ENCODE measurements at regions not wholly inside any gene's neighbourhood (a gene's known extent, or its start where the extent isn't known, plus 50 kb on each side); places are given as distances from the start of the nearest gene placed in this dataset.

DNA sequence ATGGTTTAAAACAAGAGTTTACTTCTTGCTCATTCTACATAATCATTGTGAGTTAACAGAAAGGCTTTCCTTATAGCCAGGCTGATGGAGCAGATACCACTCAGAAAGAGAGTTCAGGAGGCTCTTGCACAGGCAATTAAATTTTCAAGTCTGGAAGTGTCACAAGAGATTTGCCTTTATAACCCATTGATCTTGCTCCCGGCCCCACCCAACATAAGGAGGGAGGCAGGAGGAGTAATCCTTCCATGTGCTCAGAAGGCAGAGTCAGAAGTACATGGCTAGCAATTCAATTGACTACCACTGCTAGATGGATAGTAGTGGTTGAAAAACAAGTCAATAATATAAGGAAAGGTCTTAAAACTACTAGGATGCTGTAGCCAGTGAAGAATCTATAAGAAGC is 346.3 kb upstream of the CDH11 start:
- no peak for DNase-seq (ENCODE audit: low spot score)
- intact Hi-C loops (cut with DNase I), result no loop called here

DNA sequence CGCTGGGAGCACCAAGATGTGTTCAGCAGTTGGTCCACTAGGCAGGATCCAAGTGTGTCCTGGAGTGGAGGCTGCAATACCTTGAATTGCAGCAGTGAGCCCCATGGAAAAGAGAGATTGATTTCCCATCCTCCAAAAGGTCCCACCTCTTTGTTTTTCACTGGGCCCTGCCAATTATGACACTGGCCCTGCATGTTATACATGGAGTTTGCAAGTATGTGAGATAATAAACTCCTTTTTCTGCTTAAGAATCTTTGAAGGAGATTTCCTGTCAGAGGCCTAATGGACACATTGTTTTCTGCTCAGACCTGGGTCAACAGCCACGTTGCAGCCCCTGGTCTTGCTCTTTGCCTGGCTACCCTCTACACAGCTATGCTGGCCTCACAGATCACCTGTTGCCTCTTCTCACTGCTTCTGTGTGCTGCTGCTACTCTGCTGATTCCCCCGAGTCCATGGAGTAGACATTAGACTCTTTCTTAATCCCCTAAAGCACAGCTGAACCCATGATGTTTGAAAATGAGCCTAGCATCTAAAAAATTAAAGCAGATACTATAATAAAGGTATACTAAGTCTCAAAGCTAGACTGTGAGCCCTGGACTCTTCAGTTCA is 341.9 kb upstream of the CDH11 start:
- DNase-seq (ENCODE audit: low spot score), result no peak
- intact Hi-C loops (cut with DNase I), result no loop called here

DNA sequence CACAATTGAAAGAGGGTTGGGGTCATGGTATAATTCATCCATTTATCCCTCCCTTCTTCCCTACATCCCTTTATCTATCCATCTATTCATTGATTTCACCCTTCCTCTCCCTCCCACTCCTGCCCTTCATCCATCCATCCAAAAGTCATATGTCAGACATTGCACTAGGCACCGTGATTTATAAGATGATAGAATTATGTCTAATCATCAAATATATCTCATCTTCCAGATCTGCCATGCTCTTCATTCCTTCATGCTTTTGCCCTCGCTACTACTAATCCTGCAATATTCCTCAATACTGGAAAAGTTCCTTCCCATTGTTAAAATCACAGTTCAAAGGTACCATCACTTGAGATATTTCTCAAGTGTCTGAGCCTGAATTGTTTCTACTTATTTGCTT is 335.2 kb upstream of the CDH11 start:
- DNase-seq (ENCODE audit: low spot score), result no peak

DNA sequence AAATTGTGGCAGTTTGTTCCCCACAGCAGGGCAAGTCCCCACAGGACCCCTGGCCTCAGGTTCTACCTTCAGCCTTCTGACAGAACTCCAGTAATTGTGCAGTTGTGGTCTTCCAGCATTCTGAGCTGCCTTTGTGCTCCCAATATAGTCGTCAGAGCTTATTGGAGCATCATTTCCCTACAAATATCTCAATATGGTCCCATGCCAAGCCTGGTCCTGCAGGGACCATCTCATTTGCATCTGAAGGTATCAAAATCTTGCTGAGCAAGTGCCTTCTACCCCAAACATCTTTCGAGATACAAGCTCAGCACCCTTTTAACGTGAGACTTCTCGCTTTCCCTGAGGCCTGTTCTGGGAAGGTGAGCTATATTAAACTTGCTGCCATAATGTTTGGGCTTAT is 333.9 kb upstream of the CDH11 start:
- intact Hi-C loops (cut with DNase I), result no loop called here
- DNase-seq (ENCODE audit: low spot score), result no peak

More for the DNA sequence above, 335.2 kb upstream of the CDH11 start:
- intact Hi-C loops (cut with DNase I), result no loop called here

DNA sequence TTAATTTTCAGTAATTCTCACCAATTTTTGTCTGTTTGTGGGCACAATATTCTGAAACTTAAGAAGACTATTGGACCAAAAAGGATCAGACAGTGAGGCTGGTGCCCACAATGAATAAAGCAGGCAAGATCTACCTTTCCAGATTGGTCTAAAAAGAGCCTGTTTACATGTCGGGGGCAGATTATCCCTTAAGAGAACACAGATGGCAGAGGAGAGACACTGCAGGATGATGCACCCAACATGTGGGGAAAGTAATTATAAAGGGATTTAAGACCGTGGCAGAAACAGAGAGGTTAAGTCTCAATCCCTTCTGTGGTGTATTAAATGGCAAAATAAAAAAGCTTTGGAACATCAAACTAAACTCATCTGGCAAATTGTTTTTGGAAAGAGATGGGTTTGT is 331.8 kb upstream of the CDH11 start:
- intact Hi-C loops (cut with DNase I), result no loop called here
- no peak for DNase-seq (ENCODE audit: low spot score)

DNA sequence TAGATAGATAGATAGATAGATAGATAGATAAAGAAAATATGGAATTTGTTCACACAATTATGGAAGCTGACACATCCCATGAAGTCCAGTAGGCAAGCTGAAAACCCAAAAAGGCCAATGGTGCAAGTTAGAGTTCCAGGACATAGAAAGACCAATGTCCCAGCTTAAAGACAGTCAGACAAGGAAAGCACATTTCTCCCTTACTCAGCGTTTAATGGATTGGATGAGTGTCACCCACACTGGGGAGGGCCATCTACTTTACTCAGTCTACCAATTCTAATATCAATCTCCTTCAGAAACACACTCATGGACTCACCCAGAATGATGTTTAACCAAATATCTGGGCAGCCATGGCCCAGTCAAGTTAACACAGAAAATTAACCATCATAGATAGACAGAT is 327.7 kb upstream of the CDH11 start:
- intact Hi-C loops (cut with DNase I), result no loop called here
- no peak for DNase-seq (ENCODE audit: low spot score)

DNA sequence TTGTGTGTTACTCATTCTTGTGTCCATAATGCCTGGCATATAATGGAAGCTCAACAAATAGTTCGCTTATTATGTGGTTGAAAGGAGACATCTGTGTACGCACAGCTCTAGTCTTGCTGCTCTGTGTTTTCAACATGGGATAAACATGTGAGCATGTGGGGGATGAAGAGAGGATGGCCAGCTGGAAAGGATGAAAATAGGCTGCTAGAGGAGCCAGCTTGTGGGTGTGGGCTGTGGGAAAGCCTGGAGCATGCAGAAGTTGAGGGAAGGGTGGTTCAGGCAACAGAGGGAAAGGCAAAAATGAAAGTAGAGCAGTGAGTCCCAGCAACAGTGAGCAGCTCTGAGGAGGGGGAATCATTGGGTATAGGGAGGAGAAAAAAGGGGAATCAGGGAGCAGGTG is 324.6 kb upstream of the CDH11 start:
- intact Hi-C loops (cut with DNase I), result no loop called here

DNA sequence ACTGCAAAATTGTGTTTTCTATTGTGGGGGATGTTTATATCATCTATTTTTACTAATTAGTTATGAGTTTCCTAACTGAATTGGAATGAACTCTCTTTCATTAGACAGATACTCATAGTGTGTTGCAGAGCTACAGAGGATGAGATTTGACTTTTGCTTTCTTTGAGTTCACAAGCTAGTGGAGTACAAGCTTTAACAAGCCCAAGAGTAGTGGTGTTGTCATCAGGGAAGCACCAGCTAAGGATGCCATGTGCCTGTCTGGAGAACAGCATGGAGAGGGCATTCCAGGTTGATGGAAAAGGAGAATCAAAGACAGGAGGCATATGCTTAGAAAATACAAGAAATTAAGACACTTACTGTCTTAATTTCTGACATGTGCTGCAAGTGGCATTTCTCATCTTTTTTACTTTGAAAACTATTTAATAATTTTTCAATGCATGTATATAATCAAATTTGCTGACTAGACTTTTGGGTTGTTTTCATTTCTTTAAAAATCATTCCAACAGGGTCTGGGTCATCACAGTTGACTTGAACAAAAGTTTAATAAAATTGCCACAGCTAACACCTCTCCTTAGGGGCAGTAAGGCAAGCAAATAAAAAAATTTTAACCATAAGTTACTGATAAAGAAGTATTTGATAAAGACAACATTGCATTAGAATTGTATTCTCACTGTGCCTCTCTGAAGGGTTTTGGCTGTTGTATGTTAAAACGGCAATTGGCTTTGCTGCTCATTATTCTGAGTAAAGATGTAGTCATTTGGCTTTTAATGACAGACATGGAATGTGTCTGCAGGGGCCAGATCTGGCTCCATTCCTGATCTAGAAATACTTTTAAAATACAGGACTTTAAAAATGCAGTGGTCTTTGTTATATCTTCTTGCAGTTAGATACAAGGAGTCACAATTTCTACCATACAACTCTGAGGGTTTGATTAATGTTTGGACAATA is 323.7 kb upstream of the CDH11 start:
- intact Hi-C loops (cut with DNase I), result no loop called here
- DNase-seq (ENCODE audit: low spot score), result no peak

More for the DNA sequence above, 324.6 kb upstream of the CDH11 start:
- no peak for DNase-seq (ENCODE audit: low spot score)

DNA sequence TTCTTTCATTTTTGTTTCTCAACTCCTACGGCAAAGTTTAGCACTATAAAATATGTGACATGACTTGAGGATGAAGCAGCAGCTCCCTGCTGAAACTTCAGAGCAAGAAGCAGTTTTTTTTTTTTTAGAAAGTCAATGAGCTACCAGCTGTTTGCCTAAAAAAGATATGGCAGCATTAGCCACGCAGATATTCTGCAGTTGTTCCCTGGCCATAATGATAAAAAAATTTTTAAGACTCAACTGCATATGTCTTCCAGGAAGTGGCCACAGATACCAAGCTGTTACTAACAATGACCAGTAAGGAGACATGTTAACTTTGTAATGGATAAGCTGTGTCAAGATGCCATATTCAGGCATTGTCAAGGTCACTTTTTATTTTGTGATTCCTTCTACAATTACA is 319.6 kb upstream of the CDH11 start:
- intact Hi-C loops (cut with DNase I), result no loop called here
- DNase-seq (ENCODE audit: low spot score), result no peak

DNA sequence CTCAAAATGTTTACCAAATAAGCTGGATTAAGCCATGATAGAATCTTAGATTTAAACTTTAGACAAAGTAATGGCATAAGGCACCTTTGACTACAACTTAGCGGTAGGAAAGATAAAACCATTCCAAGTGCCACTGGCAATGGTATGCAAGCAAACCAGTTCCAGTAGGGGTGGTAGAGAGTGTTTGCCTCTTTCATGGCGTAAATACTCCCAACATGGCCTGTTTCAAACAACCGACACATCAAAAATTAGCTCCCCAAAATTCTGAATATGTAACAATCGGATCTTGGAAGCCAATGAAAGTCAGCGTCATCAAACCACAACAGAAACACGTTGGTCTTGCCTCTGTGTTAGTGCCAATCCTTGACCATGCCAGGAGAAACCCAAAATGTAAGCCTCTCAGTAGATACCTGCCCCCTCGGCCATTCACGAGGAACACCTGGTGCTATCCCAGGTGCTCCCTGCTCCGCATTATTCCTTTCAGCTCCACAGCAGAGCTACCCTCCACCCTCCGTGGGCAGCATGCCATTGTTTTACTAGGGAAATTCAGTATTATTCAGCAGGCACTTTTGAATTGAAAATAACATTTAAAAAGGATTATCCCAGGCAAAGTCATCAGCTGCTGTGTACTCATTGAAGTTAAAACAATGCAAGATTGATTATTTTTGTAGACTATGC is 307.8 kb upstream of the CDH11 start:
- intact Hi-C loops (cut with DNase I), result no loop called here
- DNase-seq (ENCODE audit: low spot score), result no peak

DNA sequence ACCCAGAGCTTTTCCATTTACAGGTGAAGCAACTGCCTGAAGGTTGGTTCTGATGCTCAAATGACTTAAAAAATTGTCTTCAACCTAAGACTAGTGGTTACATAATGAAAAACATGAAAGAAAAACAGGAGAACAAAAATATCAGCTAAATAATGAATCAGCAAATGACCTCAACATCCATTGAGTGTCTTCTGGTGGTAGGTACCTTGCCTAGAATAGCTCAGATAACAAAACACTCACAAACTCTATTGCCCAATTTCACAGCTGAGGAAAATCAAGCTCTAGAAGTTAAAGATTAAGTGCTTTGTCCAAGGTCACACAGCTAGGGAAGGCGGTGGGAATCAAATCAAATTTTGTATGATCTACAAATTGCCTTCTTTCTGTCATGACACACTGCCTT is 304.6 kb upstream of the CDH11 start:
- no peak for DNase-seq (ENCODE audit: low spot score)
- intact Hi-C loops (cut with DNase I), result no loop called here

DNA sequence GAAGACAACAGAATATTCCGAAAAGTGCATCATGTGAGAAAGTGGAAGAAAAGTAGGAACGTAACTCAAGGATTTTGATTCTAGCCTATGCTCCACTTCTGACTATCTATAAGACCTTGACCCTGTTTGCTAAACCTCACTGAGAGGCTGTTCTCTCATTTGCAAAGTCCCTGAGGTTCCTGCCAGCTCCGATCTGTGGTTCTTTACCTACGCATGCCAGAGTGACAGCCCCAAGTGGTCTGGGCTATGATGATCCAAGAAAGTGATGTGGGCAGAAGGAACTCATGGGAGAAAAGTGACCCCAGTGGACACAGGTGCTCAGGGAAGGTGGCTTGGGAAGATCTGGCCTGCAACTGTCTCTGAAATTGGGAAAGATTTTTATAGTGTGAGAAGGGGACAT is 301.1 kb upstream of the CDH11 start:
- no peak for DNase-seq (ENCODE audit: low spot score)
- intact Hi-C loops (cut with DNase I), result no loop called here

DNA sequence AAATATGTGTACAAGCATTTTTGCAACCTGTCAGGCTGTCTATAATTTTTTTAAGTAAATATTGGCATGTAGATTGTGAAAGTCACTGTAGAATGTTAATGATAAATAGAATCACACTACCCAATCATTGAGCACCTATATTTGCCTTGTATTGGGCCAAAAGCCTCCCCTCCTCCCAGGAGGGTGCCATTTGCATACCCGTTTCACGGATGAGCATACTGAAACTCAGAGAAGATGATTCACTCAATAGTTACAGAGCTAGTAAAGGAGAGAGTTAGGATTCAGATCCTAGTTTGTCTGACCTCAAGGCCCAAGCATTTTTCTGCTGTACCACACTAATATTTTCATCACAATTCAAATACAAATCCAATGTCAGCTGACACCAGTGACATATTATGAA is 299.7 kb upstream of the CDH11 start:
- DNase-seq (ENCODE audit: low spot score), result no peak
- intact Hi-C loops (cut with DNase I), result no loop called here

DNA sequence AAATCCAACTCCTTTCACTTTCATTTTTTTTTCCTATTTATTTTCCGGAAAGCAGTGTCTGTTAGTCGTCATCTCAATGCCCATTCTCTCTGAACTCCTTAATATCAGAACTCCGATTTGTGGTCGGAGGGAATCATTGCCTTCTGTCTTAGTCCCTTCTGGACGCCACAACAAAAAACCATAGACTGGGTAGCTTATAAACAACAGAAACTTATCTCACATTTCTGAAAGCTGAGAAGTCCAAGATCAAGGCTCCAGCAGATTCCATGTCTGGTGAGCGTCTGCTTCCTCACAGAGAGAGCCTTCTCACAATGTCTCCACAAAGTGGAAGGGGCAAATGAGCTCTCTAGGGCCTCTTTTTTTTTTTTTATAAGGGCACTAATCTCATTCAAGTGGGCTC is 296.6 kb upstream of the CDH11 start:
- DNase-seq (ENCODE audit: low spot score), result no peak
- intact Hi-C loops (cut with DNase I), result no loop called here

DNA sequence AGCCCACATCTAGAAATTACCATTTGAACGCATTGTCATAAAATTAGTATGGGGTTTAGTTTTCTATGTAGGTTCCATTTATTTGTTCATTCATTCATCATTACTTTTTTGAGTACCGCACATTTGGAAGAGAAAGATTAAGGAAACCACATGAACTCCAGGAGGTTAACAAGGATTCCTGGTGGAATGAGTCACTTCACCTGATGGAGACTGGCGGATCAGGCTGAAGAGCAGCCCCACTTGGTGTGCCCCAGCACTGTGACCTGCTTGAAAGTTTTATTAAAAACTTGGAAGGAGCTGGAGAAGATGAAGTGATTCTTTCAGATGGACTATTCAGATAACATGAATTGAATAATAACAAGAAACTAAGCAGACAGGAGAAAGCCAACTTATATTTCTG is 293.6 kb upstream of the CDH11 start:
- intact Hi-C loops (cut with DNase I), result no loop called here
- no peak for DNase-seq (ENCODE audit: low spot score)

DNA sequence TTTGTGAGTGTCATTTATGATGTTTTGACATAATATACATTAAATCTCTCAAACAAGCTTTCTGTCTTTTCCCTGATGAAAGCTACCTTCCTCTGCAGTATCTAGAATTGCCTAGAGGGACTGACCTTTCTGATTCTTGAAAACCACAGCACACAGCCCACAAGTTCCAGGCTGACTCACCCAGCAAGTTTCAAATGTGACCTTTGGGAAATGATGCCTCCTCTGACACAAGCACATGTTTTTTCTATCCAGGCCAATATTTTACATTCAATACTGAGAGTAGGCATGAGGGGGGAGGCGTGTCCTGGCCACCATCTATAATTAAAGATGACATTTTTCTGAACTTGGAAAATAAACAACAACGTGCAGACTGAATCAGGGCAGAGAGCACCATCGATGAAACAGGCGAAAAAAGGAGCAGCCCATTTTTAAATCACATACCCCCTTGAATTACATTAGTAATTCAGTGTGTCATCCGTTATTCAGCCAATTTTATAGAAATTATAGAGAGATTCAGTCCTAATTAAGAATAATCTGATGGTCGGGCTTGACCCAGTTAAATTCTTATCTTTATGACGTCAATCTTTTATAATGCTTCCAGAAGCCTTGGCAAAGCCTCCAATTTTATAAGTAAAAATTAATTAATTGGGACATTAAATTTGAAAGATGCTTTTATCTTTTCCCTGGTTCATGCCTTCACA is 292.6 kb upstream of the CDH11 start:
- intact Hi-C loops (cut with DNase I), result no loop called here
- DNase-seq (ENCODE audit: low spot score), result no peak

DNA sequence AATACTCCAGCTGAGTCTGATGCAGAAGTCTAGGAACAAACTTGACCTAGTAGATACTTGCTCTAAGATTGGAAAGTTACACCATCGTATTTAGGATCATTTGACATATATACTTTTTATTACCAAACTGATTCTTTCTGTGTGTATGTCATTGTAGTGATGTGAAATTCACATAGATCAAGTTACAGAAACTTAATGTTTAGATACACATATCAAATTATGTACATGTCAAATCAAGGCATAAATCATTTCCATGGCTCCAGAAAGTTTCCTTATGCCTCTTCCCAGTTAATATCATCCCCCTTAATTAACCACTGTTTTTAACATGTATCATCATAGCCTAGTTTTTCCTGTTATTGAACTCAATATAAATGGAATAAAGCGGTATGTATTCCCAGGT is 292.0 kb upstream of the CDH11 start:
- intact Hi-C loops (cut with DNase I), result no loop called here
- DNase-seq (ENCODE audit: low spot score), result no peak

DNA sequence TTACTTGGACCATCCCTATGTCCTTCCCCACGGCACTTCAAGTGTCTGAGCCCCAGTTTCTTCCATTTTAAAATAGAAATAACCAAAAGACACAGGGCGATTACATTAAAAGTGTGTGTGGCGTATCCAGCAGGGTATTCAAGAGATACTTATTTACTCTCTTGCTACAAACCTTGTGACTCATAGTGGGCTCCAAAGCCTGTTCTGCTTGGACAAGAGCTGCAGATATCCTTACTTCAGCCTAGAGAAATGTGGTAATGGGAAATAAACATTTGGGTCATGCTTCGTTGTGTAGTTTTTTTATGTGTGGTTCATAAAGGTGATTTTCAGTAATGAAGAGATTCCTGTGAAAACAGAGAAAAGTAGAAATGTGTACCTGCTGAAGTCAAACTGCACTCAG is 288.9 kb upstream of the CDH11 start:
- intact Hi-C loops (cut with DNase I), result no loop called here
- DNase-seq (ENCODE audit: low spot score), result no peak

DNA sequence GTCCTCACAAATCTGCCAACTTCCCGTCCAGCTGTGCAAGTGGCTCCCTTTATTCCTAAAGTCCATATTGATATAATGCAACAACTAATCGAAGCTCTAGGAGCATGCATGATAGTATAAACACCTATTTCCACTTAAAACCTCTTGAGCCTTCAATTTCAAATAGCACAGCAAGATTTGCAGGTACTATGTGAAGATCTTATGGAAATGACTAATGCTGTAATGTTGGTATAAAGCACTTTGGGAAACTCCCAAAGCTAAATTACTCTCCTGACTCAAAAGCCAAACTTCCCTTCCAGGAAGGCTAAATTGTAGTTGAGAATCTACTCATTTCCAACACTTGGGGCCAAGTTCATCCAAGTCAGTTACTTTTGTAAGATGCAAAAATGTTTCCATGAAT is 287.6 kb upstream of the CDH11 start:
- intact Hi-C loops (cut with DNase I), result no loop called here

DNA sequence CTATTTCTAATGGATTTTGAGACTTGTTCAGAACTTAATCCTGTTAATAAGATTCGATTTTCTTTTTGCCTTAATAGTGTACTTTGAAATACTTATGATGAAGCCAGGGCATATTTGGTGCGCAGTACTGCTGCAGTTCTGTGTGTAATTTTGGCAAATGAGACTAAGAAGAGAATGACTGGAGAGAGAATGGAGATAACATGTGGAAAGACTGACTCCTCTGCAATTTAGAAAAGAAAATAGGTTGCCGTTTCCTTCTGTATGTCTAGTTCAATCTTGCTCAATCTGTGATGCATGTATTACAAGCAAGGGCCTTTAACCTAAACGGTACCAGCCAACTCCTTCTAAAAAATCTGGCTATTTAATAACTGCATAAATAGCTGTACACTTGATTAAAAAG is 285.1 kb upstream of the CDH11 start:
- intact Hi-C loops (cut with DNase I), result no loop called here
- DNase-seq (ENCODE audit: low spot score), result no peak

More for the DNA sequence above, 287.6 kb upstream of the CDH11 start:
- DNase-seq (ENCODE audit: low spot score), result no peak
